ENCODE measurements at regions not wholly inside any gene's neighbourhood (a gene's known extent, or its start where the extent isn't known, plus 50 kb on each side); places are given as distances from the start of the nearest gene placed in this dataset.

- TF ChIP-seq MAX (IDR thresholded peaks at IDR 0.05; ENCODE audit: low read depth, low read length) (no peak), CTCF (IDR thresholded peaks at IDR 0.05; ENCODE audit: low read depth, low read length) (no peak), POLR2A (IDR thresholded peaks at IDR 0.05; ENCODE audit: extremely low read depth, insufficient read length) (no peak), MYC (IDR thresholded peaks at IDR 0.05; ENCODE audit: low read depth, low read length) (no peak)
Observed at GRCh38 chr6:33886673-33887144, 82.9 kb upstream of the MLN start.

Measured in NB4 (cell line).